HG02884 (cell line): ENCODE measurements at regions not wholly inside any gene's neighbourhood (a gene's known extent, or its start where the extent isn't known, plus 50 kb on each side); places are given as distances from the start of the nearest gene placed in this dataset.

Experiments used
- ATAC-seq: cut with Tn5 transposase; IDR thresholded peaks from one replicate; pipeline ENCODE4 v1.9.1; 2021; ENCODE audit warnings: mild to moderate bottlenecking, moderate library complexity; ENCODE audit not compliant: unreplicated experiment

GRCh38 chr10:128367807-128368206 lies 241.6 kb upstream of the MKI67 start:
- no peak for ATAC-seq

GRCh38 chr10:128369101-128369650 lies 243.0 kb upstream of the MKI67 start:
- ATAC-seq: no peak

GRCh38 chr10:128373071-128373749 lies 247.0 kb upstream of the MKI67 start:
- ATAC-seq: no peak

- no peak for ATAC-seq
Measured at GRCh38 chr10:128373831-128374230, 247.6 kb upstream of the MKI67 start.

- no peak for ATAC-seq
Measured at GRCh38 chr10:128375171-128375570, 248.9 kb upstream of the MKI67 start.

GRCh38 chr10:128377364-128377987 lies 251.3 kb upstream of the MKI67 start:
- ATAC-seq: no peak

GRCh38 chr10:128377988-128378387 lies 251.8 kb upstream of the MKI67 start:
- ATAC-seq: no peak

GRCh38 chr10:128380946-128381345 lies 254.7 kb upstream of the MKI67 start:
- ATAC-seq: no peak

- ATAC-seq: no peak
Measured at GRCh38 chr10:128382225-128382624, 256.0 kb upstream of the MKI67 start.

GRCh38 chr10:128384831-128385230 lies 258.6 kb upstream of the MKI67 start:
- no peak for ATAC-seq

GRCh38 chr10:128386231-128386630 lies 260.0 kb upstream of the MKI67 start:
- no peak for ATAC-seq

- ATAC-seq: no peak
Measured at GRCh38 chr10:128386816-128387604, 260.8 kb upstream of the MKI67 start.

- no peak for ATAC-seq
Measured at GRCh38 chr10:128390596-128390995, 264.4 kb upstream of the MKI67 start.

GRCh38 chr10:128393546-128393945 lies 267.3 kb upstream of the MKI67 start:
- ATAC-seq: no peak

- no peak for ATAC-seq
Measured at GRCh38 chr10:128398118-128398517, 271.9 kb upstream of the MKI67 start.

GRCh38 chr10:128398999-128399398 lies 272.8 kb upstream of the MKI67 start:
- no peak for ATAC-seq

GRCh38 chr10:128400564-128400963 lies 274.3 kb upstream of the MKI67 start:
- ATAC-seq: no peak

- no peak for ATAC-seq
Measured at GRCh38 chr10:128405450-128405849, 279.2 kb upstream of the MKI67 start.

- ATAC-seq: no peak
Measured at GRCh38 chr10:128411643-128412042, 285.4 kb upstream of the MKI67 start.

GRCh38 chr10:128414568-128414967 lies 288.3 kb upstream of the MKI67 start:
- no peak for ATAC-seq

- ATAC-seq: no peak
Measured at GRCh38 chr10:128416231-128416630, 290.0 kb upstream of the MKI67 start.

- ATAC-seq: no peak
Measured at GRCh38 chr10:128417826-128418225, 291.6 kb upstream of the MKI67 start.
